Endothelial cell of umbilical vein (primary cell): ENCODE measurements at regions not wholly inside any gene's neighbourhood (a gene's known extent, or its start where the extent isn't known, plus 50 kb on each side); places are given as distances from the start of the nearest gene placed in this dataset.

Source experiments
- BruUV-seq: library from RNA; stranded (reverse); fragments of 400-500 nt; replicated peaks from 2 replicates; lab custom pipeline; 2021; lab: Mats Ljungman, UMichigan
- CTCF ChIA-PET: fragments of 300-600, 350-600 bp; sonication (Branson Sonifier 250); formaldehyde crosslinking; loops from one replicate; lab custom pipeline; 2021; ENCODE audit warnings: antibody characterized with exemption, inconsistent platforms; lab: Charles Lee
- POLR2A ChIA-PET: fragments of 300-600, 350-600 bp; sonication (Branson Sonifier 250); formaldehyde crosslinking; loops from one replicate; lab custom pipeline; 2021; ENCODE audit warnings: antibody characterized with exemption, inconsistent platforms; lab: Charles Lee
- DNase-seq: peaks from one replicate; pipeline ENCODE4 v3.0.0-alpha.2; 2011; ENCODE audit warnings: low read depth, low spot score
- FAIRE-seq: peaks from 2 replicates; lab custom pipeline; 2011; peaks lifted over from hg19 to GRCh38; lab: Jason Lieb, UNC
- H2AFZ ChIP-seq: 2 replicates; pipeline ENCODE4 v1.6.0; 2012; ENCODE audit warnings: low read depth, low read length, control low read depth, inconsistent platforms
- H3K27ac ChIP-seq: 2 replicates; pipeline ENCODE4 v1.5.1; 2011; ENCODE audit warnings: low read depth, mild to moderate bottlenecking, control low read depth, low read length, moderate library complexity; ENCODE audit not compliant: insufficient read depth
- H3K27me3 ChIP-seq, 2 experiments: 2 replicates each; pipeline versions ENCODE4 v1.6.0 to v1.6.1; 2011; ENCODE audit warnings: low read length in 2 of 2, mixed read lengths in 1 of 2; ENCODE audit not compliant: control insufficient read depth in 2 of 2, insufficient read depth in 2 of 2
- H3K36me3 ChIP-seq, 2 experiments: 2 replicates in 1 of 2; 3 replicates in 1 of 2; pipeline ENCODE4 v1.5.1; 2011; ENCODE audit warnings: low read length in 2 of 2, mild to moderate bottlenecking in 1 of 2, moderate library complexity in 1 of 2; ENCODE audit not compliant: control insufficient read depth in 2 of 2, insufficient read depth in 2 of 2; ENCODE audit errors: extremely low read depth in 1 of 2
- H3K4me1 ChIP-seq: 3 replicates; pipeline ENCODE4 v1.5.1; 2011; ENCODE audit warnings: mild to moderate bottlenecking, low read length; ENCODE audit not compliant: control insufficient read depth, insufficient read depth; ENCODE audit errors: extremely low read depth
- H3K4me2 ChIP-seq: 2 replicates; pipeline ENCODE4 v1.6.1; 2011; ENCODE audit warnings: low read length, control low read depth, mixed read lengths; ENCODE audit not compliant: insufficient read depth
- H3K4me3 ChIP-seq, 3 experiments: fragments of 200-600 bp in 1 of 3; sonication (generic), shearing (Covaris generic) in 1 of 3; replicated peaks in 1 of 3; 2 replicates each; pipeline ENCODE4 v1.5.1; 2011 to 2016; ENCODE audit warnings: control low read depth in 3 of 3, low read length in 3 of 3, mild to moderate bottlenecking in 2 of 3, inconsistent platforms in 1 of 3, low read depth in 1 of 3, moderate library complexity in 1 of 3; ENCODE audit not compliant: insufficient read depth in 1 of 3
- H3K79me2 ChIP-seq: 2 replicates; pipeline ENCODE4 v1.6.0; 2012; ENCODE audit warnings: low read length, inconsistent platforms; ENCODE audit not compliant: control insufficient read depth, insufficient read depth
- H3K9ac ChIP-seq: replicated peaks from 2 replicates; pipeline ENCODE3; 2011; ENCODE audit warnings: low read length, control low read depth; ENCODE audit not compliant: insufficient read depth; ENCODE audit errors: extremely low read depth
- H3K9me1 ChIP-seq: replicated peaks from 3 replicates; pipeline ENCODE4 v1.6.0; 2011; ENCODE audit warnings: mild to moderate bottlenecking, low read length; ENCODE audit not compliant: control insufficient read depth, insufficient read depth; ENCODE audit errors: extremely low read depth
- H3K9me3 ChIP-seq: replicated peaks from 2 replicates; pipeline ENCODE4 v1.5.1; 2012; ENCODE audit warnings: low read length, inconsistent platforms; ENCODE audit not compliant: control insufficient read depth, insufficient read depth
- H4K20me1 ChIP-seq: replicated peaks from 2 replicates; pipeline ENCODE3; 2011; ENCODE audit warnings: mild to moderate bottlenecking, low read length; ENCODE audit not compliant: control insufficient read depth, insufficient read depth; ENCODE audit errors: extremely low read depth
- CTCF ChIP-seq, 2 donors: IDR thresholded peaks; 1 replicate in 1 of 2; 2 replicates in 1 of 2; pipeline ENCODE4 v1.5.1; 2011; ENCODE audit warnings: low read length in 2 of 2, mild to moderate bottlenecking in 2 of 2, moderate library complexity in 2 of 2, control low read depth in 1 of 2, inconsistent platforms in 1 of 2, low read depth in 1 of 2; ENCODE audit not compliant: insufficient read depth in 1 of 2; ENCODE audit errors: extremely low read depth in 1 of 2
- EZH2 ChIP-seq: IDR thresholded peaks from 2 replicates; pipeline ENCODE4 v1.6.1; 2012; ENCODE audit warnings: borderline replicate concordance, low read depth, mild to moderate bottlenecking, moderate library complexity, low read length, inconsistent platforms; ENCODE audit not compliant: severe bottlenecking
- FOS ChIP-seq: IDR thresholded peaks from 2 replicates; pipeline ENCODE4 v1.6.1; 2011; ENCODE audit warnings: mild to moderate bottlenecking, low read length, moderate library complexity, borderline replicate concordance; ENCODE audit not compliant: insufficient read depth
- GATA2 ChIP-seq: IDR thresholded peaks from 2 replicates; pipeline ENCODE4 v1.7.0; 2011; ENCODE audit warnings: low read depth, mild to moderate bottlenecking, moderate library complexity, mixed read lengths, low read length; ENCODE audit not compliant: insufficient read length, insufficient read depth
- JUN ChIP-seq: IDR thresholded peaks from 2 replicates; pipeline ENCODE4 v1.6.1; 2011; ENCODE audit warnings: borderline replicate concordance, low read depth; ENCODE audit not compliant: insufficient read length, insufficient read depth
- MAX ChIP-seq: IDR thresholded peaks from 2 replicates; pipeline ENCODE4 v1.6.1; 2011; ENCODE audit not compliant: insufficient read depth, insufficient read length
- MYC ChIP-seq: IDR thresholded peaks from one replicate; pipeline ENCODE4 v1.6.1; 2011; ENCODE audit warnings: mild to moderate bottlenecking, low read depth, low read length
- POLR2A ChIP-seq: IDR thresholded peaks from 2 replicates; pipeline ENCODE4 v1.6.1; 2012; ENCODE audit warnings: low read depth, mild to moderate bottlenecking, control low read depth, low read length
- POLR2AphosphoS5 ChIP-seq: IDR thresholded peaks from 2 replicates; pipeline ENCODE4 v1.6.1; 2012; ENCODE audit warnings: low read depth, mild to moderate bottlenecking, control low read depth, low read length, moderate library complexity; ENCODE audit not compliant: insufficient read depth
- dilution Hi-C: fragments of 300-500 bp; cut with MboI; formaldehyde crosslinking; loops from one replicate; pipeline ENCODE4 v1.15.0; 2019; ENCODE audit warnings: low sequenced_read_pairs; ENCODE audit not compliant: extremely low pct_ligation_motif_present
- intact Hi-C: fragments of 100-400 bp; cut with micrococcal nuclease; formaldehyde crosslinking; loops from one replicate; pipeline ENCODE4 v1.10.0; 2022

GRCh38 chr1:60956520-60956919 lies 125.8 kb upstream of the NFIA start:
- Histone ChIP-seq H4K20me1 (no peaks in the 10 kb centered on the region), H3K36me3 (no peaks in the 10 kb centered on the region), H3K79me2 (no peaks in the 10 kb centered on the region), H3K9me1 (no peaks in the 10 kb centered on the region), H3K9ac (no peak overlapping the region), H3K4me2 (no peak overlapping the region), H2AFZ (no peak overlapping the region), H3K9me3 (no peaks in the 10 kb centered on the region), H3K27me3 (no peaks in the 10 kb centered on the region), H3K4me3 (no peak overlapping the region), H3K27ac (no peak overlapping the region), H3K4me1 (peaks cover 44% of the 10 kb centered on the region)
- TF ChIP-seq POLR2AphosphoS5, result no peak
- no peak for TF ChIP-seq EZH2
- TF ChIP-seq MYC, result no peak
- no peak for TF ChIP-seq CTCF (IDR thresholded peaks at IDR 0.05; ENCODE audit: extremely low read depth in 1 of 2, insufficient read depth in 1 of 2, low read depth in 1 of 2, low read length in 2 of 2)
- no peak for TF ChIP-seq MAX
- TF ChIP-seq FOS, result no peak
- no peak for TF ChIP-seq POLR2A
- no peak for TF ChIP-seq JUN
- no peak for TF ChIP-seq GATA2
- no TSS peak for BruUV-seq
- intact Hi-C loops, result loop anchor here (10.0 kb wide), 1 partner anchor 192 kb away; no protein-coding TSS in a partner anchor
- CTCF ChIA-PET, result interaction anchor here (1.1 kb wide), 1 partner anchor 23 kb away, joined by 3 read pairs; no protein-coding TSS in a partner anchor
- dilution Hi-C loops, result no loop called here
- DNase-seq (no peak), FAIRE-seq (no peak)
- POLR2A ChIA-PET, result no interaction called here
